ENCODE measurements at regions not wholly inside any gene's neighbourhood (a gene's known extent, or its start where the extent isn't known, plus 50 kb on each side); places are given as distances from the start of the nearest gene placed in this dataset.

DNA sequence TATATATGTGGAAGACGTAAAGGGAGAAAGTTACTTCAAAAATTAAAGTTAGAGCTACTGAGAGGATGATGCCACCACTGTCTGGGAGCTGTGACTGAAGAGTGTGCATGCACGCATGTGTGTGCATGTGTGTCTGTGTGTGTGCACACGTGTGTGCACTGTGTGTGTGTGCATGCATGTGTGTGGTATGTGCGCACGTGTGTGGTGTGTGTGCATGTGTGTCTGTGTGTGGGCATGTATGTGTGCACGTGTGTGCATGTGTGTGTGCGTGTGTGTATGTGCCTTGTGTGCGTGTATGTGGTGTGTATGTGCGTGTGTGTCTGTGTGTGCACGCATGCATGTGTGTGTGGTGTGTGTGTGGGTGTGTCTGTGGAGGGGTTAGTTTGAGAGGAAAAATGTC lies 473.4 kb downstream of the CMPK2 start:
- TF ChIP-seq, protein P1, sequence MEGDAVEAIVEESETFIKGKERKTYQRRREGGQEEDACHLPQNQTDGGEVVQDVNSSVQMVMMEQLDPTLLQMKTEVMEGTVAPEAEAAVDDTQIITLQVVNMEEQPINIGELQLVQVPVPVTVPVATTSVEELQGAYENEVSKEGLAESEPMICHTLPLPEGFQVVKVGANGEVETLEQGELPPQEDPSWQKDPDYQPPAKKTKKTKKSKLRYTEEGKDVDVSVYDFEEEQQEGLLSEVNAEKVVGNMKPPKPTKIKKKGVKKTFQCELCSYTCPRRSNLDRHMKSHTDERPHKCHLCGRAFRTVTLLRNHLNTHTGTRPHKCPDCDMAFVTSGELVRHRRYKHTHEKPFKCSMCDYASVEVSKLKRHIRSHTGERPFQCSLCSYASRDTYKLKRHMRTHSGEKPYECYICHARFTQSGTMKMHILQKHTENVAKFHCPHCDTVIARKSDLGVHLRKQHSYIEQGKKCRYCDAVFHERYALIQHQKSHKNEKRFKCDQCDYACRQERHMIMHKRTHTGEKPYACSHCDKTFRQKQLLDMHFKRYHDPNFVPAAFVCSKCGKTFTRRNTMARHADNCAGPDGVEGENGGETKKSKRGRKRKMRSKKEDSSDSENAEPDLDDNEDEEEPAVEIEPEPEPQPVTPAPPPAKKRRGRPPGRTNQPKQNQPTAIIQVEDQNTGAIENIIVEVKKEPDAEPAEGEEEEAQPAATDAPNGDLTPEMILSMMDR (IDR thresholded peaks at IDR 0.05) = no peak
- no peak for TF ChIP-seq EZH2 (IDR thresholded peaks at IDR 0.05; ENCODE audit: borderline replicate concordance, insufficient read depth, low read depth, low read length, poor library complexity, severe bottlenecking)

Data from B cell (primary cell).